HepG2 (cell line): ENCODE measurements at regions not wholly inside any gene's neighbourhood (a gene's known extent, or its start where the extent isn't known, plus 50 kb on each side); places are given as distances from the start of the nearest gene placed in this dataset.
A peak's percentile ranks its signal among the peaks of the same experiment; 100 is the strongest.

ENCODE experiments used
- ATAC-seq: fragments of 200-7000 bp; cut with Tn5 transposase; 3 replicates; pipeline ENCODE4 v1.9.1; 2020; ENCODE audit warnings: mild to moderate bottlenecking, moderate library complexity
- BruUV-seq: library from RNA; stranded (reverse); fragments of 400-500 nt; replicated peaks from 2 replicates; lab custom pipeline; 2021; lab: Mats Ljungman, UMichigan
- CTCF ChIA-PET: fragments of 300-600 bp; formaldehyde crosslinking; extraction: SDS; loops from one replicate; lab custom pipeline; 2021; ENCODE audit warnings: low total read pairs, inconsistent platforms, low intra/inter-chr PET ratio; lab: Yijun Ruan, JAX
- POLR2A ChIA-PET: fragments of 350-600 bp; sonication (Branson Sonifier 250); formaldehyde crosslinking; loops from one replicate; lab custom pipeline; 2020; ENCODE audit warnings: antibody characterized with exemption, inconsistent platforms; lab: Yijun Ruan, JAX
- DNase-seq: peaks from one replicate; pipeline ENCODE4 v3.0.0-alpha.2; 2015; ENCODE audit warnings: low spot score
- FAIRE-seq: peaks from 3 replicates; lab custom pipeline; 2011; peaks lifted over from hg19 to GRCh38; lab: Jason Lieb, UNC
- H2AFZ ChIP-seq: one replicate; pipeline ENCODE4 v1.6.1; 2011; ENCODE audit warnings: low read length, inconsistent platforms
- H3K27ac ChIP-seq: fragments of 300-600 bp; 3 replicates; pipeline ENCODE4 v1.8.0; 2011; ENCODE audit warnings: mixed run types, mild to moderate bottlenecking, mixed read lengths, low read length, inconsistent platforms; ENCODE audit not compliant: insufficient read depth; ENCODE audit errors: extremely low read length
- H3K27me3 ChIP-seq, 2 experiments: fragments of 200-600 bp in 1 of 2; 2 replicates in 1 of 2; 3 replicates in 1 of 2; pipeline versions ENCODE4 v1.6.0 to v1.8.0; 2011; ENCODE audit warnings: low read length in 2 of 2, mild to moderate bottlenecking in 2 of 2, moderate library complexity in 2 of 2, inconsistent platforms in 1 of 2; ENCODE audit not compliant: insufficient read depth in 2 of 2, control insufficient read depth in 1 of 2
- H3K36me3 ChIP-seq, 2 experiments: fragments of 200-600 bp in 1 of 2; replicated peaks in 1 of 2; 2 replicates in 1 of 2; 3 replicates in 1 of 2; pipeline versions ENCODE4 v1.5.1 to v1.8.0; 2011; ENCODE audit warnings: low read length in 2 of 2, inconsistent platforms in 1 of 2; ENCODE audit not compliant: insufficient read depth in 2 of 2, control insufficient read depth in 1 of 2
- H3K4me1 ChIP-seq: 2 replicates; pipeline ENCODE4 v1.5.1; 2012; ENCODE audit warnings: low read length, inconsistent platforms; ENCODE audit not compliant: insufficient read depth
- H3K4me2 ChIP-seq: 2 replicates; pipeline ENCODE4 v1.6.0; 2011; ENCODE audit warnings: low read depth, low read length, inconsistent platforms
- H3K4me3 ChIP-seq, 3 experiments: fragments of 200-600 bp in 1 of 3; sonication (generic), shearing (Covaris generic) in 1 of 3; replicated peaks in 1 of 3; 2 replicates each; pipeline ENCODE4 v1.5.1; 2011 to 2016; ENCODE audit warnings: low read length in 3 of 3, inconsistent platforms in 2 of 3, low read depth in 2 of 3, mild to moderate bottlenecking in 2 of 3, control low read depth in 1 of 3, mixed read lengths in 1 of 3; ENCODE audit not compliant: insufficient read depth in 1 of 3
- H3K79me2 ChIP-seq: one replicate; pipeline ENCODE4 v1.6.1; 2011; ENCODE audit warnings: low read length, inconsistent platforms; ENCODE audit not compliant: insufficient read depth
- H3K9ac ChIP-seq: 2 replicates; pipeline ENCODE4 v1.6.0; 2011; ENCODE audit warnings: mild to moderate bottlenecking, low read depth, low read length, inconsistent platforms; ENCODE audit not compliant: insufficient read depth
- H3K9me3 ChIP-seq: 2 replicates; pipeline ENCODE4 v1.5.1; 2012; ENCODE audit warnings: mild to moderate bottlenecking, low read length
- H4K20me1 ChIP-seq: 2 replicates; pipeline ENCODE4 v1.6.0; 2011; ENCODE audit warnings: inconsistent platforms, mild to moderate bottlenecking, low read length, moderate library complexity; ENCODE audit not compliant: insufficient read depth
- ATF4 ChIP-seq, 2 experiments: fragments of 450-650 bp in 1 of 2; sonication (generic) in 1 of 2; formaldehyde crosslinking; IDR thresholded peaks; 2 replicates each; pipeline versions ENCODE4 v1.5.0 to v1.8.0; 2020 to 2022; ENCODE audit warnings: mild to moderate bottlenecking in 1 of 2, missing genetic modification reagents in 1 of 2
- BORCS8-MEF2B ChIP-seq: sonication (generic); formaldehyde crosslinking; IDR thresholded peaks from 2 replicates; pipeline ENCODE4 v1.8.0; 2022; ENCODE audit warnings: mild to moderate bottlenecking, missing genetic modification reagents
- MTF2 ChIP-seq: sonication (generic); formaldehyde crosslinking; IDR thresholded peaks from 2 replicates; pipeline ENCODE4 v1.5.0; 2020; ENCODE audit warnings: missing genetic modification reagents, borderline replicate concordance
- NFYC ChIP-seq: IDR thresholded peaks from 2 replicates; pipeline ENCODE4 v1.6.1; 2016; ENCODE audit warnings: missing genetic modification reagents, missing compliant biosample characterization
- STAT5B ChIP-seq: sonication (generic); formaldehyde crosslinking; IDR thresholded peaks from 2 replicates; pipeline ENCODE4 v1.4.0; 2020; ENCODE audit warnings: missing genetic modification reagents
- ZNF629 ChIP-seq: sonication (generic); formaldehyde crosslinking; conservative IDR thresholded peaks from 2 replicates; pipeline ENCODE4 v1.5.0; 2020; ENCODE audit warnings: missing genetic modification reagents
- ZNF883 ChIP-seq: sonication (generic); formaldehyde crosslinking; IDR thresholded peaks from 2 replicates; pipeline ENCODE4 v1.5.1; 2020; ENCODE audit warnings: mild to moderate bottlenecking, missing genetic modification reagents; ENCODE audit errors: not compliant biosample characterization
- in situ Hi-C: cut with HindIII; loops from 2 replicates; pipeline ENCODE4 v1.10.0; 2017; ENCODE audit warnings: low pct_unique_long_range_greater_than_20kb; ENCODE audit not compliant: extremely low pct_ligation_motif_present
- intact Hi-C: fragments of 100-400 bp; cut with micrococcal nuclease; formaldehyde crosslinking; loops from one replicate; pipeline ENCODE4 v1.10.0; 2022; ENCODE audit not compliant: unreplicated experiment
- TF ChIP-seq, protein P1 (sequence below): sonication (generic); formaldehyde crosslinking; IDR thresholded peaks from 2 replicates; pipeline ENCODE4 v1.4.0; 2020; ENCODE audit warnings: low read depth, mild to moderate bottlenecking, missing genetic modification reagents

GRCh38 chr2:41033127-41033526 lies 581.2 kb upstream of the SLC8A1 start (continued):
- TF ChIP-seq BORCS8-MEF2B (no peak), ZNF629 (CRISPR knock-in tag) (no peak), MTF2 (no peak), STAT5B (CRISPR knock-in tag) (no peak), ZNF883 (CRISPR knock-in tag) (no peak)
- TF ChIP-seq, protein P1, sequence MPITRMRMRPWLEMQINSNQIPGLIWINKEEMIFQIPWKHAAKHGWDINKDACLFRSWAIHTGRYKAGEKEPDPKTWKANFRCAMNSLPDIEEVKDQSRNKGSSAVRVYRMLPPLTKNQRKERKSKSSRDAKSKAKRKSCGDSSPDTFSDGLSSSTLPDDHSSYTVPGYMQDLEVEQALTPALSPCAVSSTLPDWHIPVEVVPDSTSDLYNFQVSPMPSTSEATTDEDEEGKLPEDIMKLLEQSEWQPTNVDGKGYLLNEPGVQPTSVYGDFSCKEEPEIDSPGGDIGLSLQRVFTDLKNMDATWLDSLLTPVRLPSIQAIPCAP, result no peak

GRCh38 chr2:41038408-41038807 lies 586.5 kb upstream of the SLC8A1 start:
- Histone ChIP-seq H2AFZ (no peak overlapping the region), H3K4me1 (no peaks in the 10 kb centered on the region), H3K4me2 (no peak overlapping the region), H3K36me3 (no peaks in the 10 kb centered on the region), H4K20me1 (no peaks in the 10 kb centered on the region), H3K27ac (no peak overlapping the region), H3K9me3 (no peaks in the 10 kb centered on the region), H3K4me3 (no peak overlapping the region), H3K9ac (no peak overlapping the region), H3K27me3 (no peaks in the 10 kb centered on the region), H3K79me2 (no peaks in the 10 kb centered on the region)
- TF ChIP-seq ATF4 (CRISPR knock-in tag; IDR thresholded peaks at IDR 0.05), result peak in 1 of 2 experiments; percentile 52; a peak in 2 of 4 replicates
- TF ChIP-seq NFYC (CRISPR knock-in tag), result no peak
- in situ Hi-C loops, result no loop called here
- intact Hi-C loops, result no loop called here
- BruUV-seq, result no TSS peak
- ChIA-PET POLR2A (no interaction called here), CTCF (no interaction called here)
- ATAC-seq (no peak), FAIRE-seq (no peak), DNase-seq (no peak)
